Esophagus muscularis mucosa (tissue), 4 donors: ENCODE measurements at regions not wholly inside any gene's neighbourhood (a gene's known extent, or its start where the extent isn't known, plus 50 kb on each side); places are given as distances from the start of the nearest gene placed in this dataset.

Experiments
- DNase-seq: peaks from one replicate; pipeline ENCODE4 v3.0.0-alpha.2; 2017; ENCODE audit errors: extremely low spot score
- H3K27ac ChIP-seq, 4 donors: fragments of 200-600 bp; sonication (generic); replicated peaks in 1 of 4; 1 replicate in 3 of 4; 2 replicates in 1 of 4; pipeline ENCODE4 v1.5.1; 2016 to 2019; ENCODE audit warnings: mild to moderate bottlenecking in 1 of 4
- H3K27me3 ChIP-seq, 4 donors: fragments of 200-600 bp; sonication (generic); one replicate each; pipeline versions ENCODE4 v1.5.1 to v1.6.0; 2016 to 2019
- H3K36me3 ChIP-seq, 4 donors: fragments of 200-600 bp; sonication (generic); one replicate each; pipeline ENCODE4 v1.5.1; 2016 to 2019
- H3K4me1 ChIP-seq, 4 donors: fragments of 200-600 bp; sonication (generic); one replicate each; pipeline ENCODE4 v1.5.1; 2016 to 2019
- H3K4me3 ChIP-seq, 4 donors: fragments of 200-600 bp; sonication (generic); 1 replicate in 2 of 4; 2 replicates in 2 of 4; pipeline ENCODE4 v1.5.1; 2016 to 2019; ENCODE audit warnings: mild to moderate bottlenecking in 4 of 4, moderate library complexity in 1 of 4
- H3K9me3 ChIP-seq, 4 donors: fragments of 200-600 bp; sonication (generic); 1 replicate in 3 of 4; 2 replicates in 1 of 4; pipeline ENCODE4 v1.5.1; 2016 to 2019
- CTCF ChIP-seq, 3 experiments: fragments of 200-600 bp in 2 of 3; fragments of 450-650 bp in 1 of 3; sonication (generic) in 2 of 3; IDR thresholded peaks; one replicate each; pipeline ENCODE4 v1.5.1; 2017 to 2019; ENCODE audit warnings: antibody characterized with exemption in 3 of 3, mild to moderate bottlenecking in 2 of 3, moderate library complexity in 1 of 3
- EP300 ChIP-seq: sonication (generic); formaldehyde crosslinking; IDR thresholded peaks from one replicate; pipeline ENCODE4 v1.6.1; 2017; ENCODE audit warnings: antibody characterized with exemption
- POLR2A ChIP-seq: fragments of 450-650 bp; IDR thresholded peaks from one replicate; pipeline ENCODE4 v1.6.1; 2017; ENCODE audit warnings: antibody characterized with exemption, moderate library complexity, mild to moderate bottlenecking, low read depth
- POLR2AphosphoS5 ChIP-seq, 2 donors: sonication (generic); formaldehyde crosslinking; IDR thresholded peaks; one replicate each; pipeline ENCODE4 v1.6.1; 2017; ENCODE audit warnings: antibody characterized with exemption in 2 of 2
- WGBS: methylation state at CpG from one replicate; pipeline ENCODE4 v1.1.5; 2018; 5-methylcytosine and 5-hydroxymethylcytosine counted together
- intact Hi-C: fragments of 100-400 bp; cut with DNase I; formaldehyde crosslinking; loops from one replicate; pipeline ENCODE4 v1.15.1; 2023

GRCh38 chr3:111368056-111368455 lies 173.9 kb upstream of the CD96 start:
- TF ChIP-seq POLR2A, result no peak
- TF ChIP-seq CTCF (IDR thresholded peaks at IDR 0.05), result no peak
- no peak for TF ChIP-seq POLR2AphosphoS5 (IDR thresholded peaks at IDR 0.05)
- TF ChIP-seq EP300, result no peak

GRCh38 chr3:111369958-111370357 lies 172.0 kb upstream of the CD96 start:
- TF ChIP-seq POLR2AphosphoS5 (IDR thresholded peaks at IDR 0.05), result no peak
- TF ChIP-seq EP300, result no peak
- TF ChIP-seq CTCF (IDR thresholded peaks at IDR 0.05), result no peak
- no peak for TF ChIP-seq POLR2A
- H3K4me1 ChIP-seq, result no peaks in the 10 kb centered on the region
- H3K4me3 ChIP-seq, result no peak overlapping the region
- intact Hi-C loops, result no loop called here
- no peak for DNase-seq
- H3K27me3 ChIP-seq, result no peaks in the 10 kb centered on the region
- H3K9me3 ChIP-seq, result peaks cover 0 to 27% (median 14%) of the 10 kb centered on the region in 4 donors
- no peak overlapping the region for H3K27ac ChIP-seq
- no peaks in the 10 kb centered on the region for H3K36me3 ChIP-seq

More at GRCh38 chr3:111368056-111368455, 173.9 kb upstream of the CD96 start:
- no peak for DNase-seq
- no peaks in the 10 kb centered on the region for H3K27me3 ChIP-seq
- H3K36me3 ChIP-seq, result no peaks in the 10 kb centered on the region
- peaks cover 0 to 17% (median 11%) of the 10 kb centered on the region in 4 donors for H3K9me3 ChIP-seq
- WGBS, result 85% methylated on average over 1 of the region's 1 CpG
- H3K4me3 ChIP-seq, result no peak overlapping the region
- H3K4me1 ChIP-seq, result no peaks in the 10 kb centered on the region
- no peak overlapping the region for H3K27ac ChIP-seq
- intact Hi-C loops, result no loop called here

- TF ChIP-seq POLR2AphosphoS5 (IDR thresholded peaks at IDR 0.05) (no peak), POLR2A (no peak), EP300 (no peak), CTCF (IDR thresholded peaks at IDR 0.05) (no peak)
- WGBS, result 100% methylated on average over 1 of the region's 3 CpGs
- DNase-seq, result no peak
- Histone ChIP-seq H3K4me3 (no peak overlapping the region), H3K36me3 (no peaks in the 10 kb centered on the region), H3K9me3 (peaks cover 0 to 27% (median 15%) of the 10 kb centered on the region in 4 donors), H3K4me1 (no peaks in the 10 kb centered on the region), H3K27ac (no peak overlapping the region), H3K27me3 (no peaks in the 10 kb centered on the region)
- intact Hi-C loops, result no loop called here
Measured at GRCh38 chr3:111373239-111373638, 168.8 kb upstream of the CD96 start.

GRCh38 chr3:111373861-111374260 lies 168.1 kb upstream of the CD96 start:
- H3K27ac ChIP-seq, result no peak overlapping the region
- no peak for DNase-seq
- H3K36me3 ChIP-seq, result no peaks in the 10 kb centered on the region
- H3K4me1 ChIP-seq, result no peaks in the 10 kb centered on the region
- H3K4me3 ChIP-seq, result no peak overlapping the region
- intact Hi-C loops, result no loop called here
- H3K9me3 ChIP-seq, result peaks cover 0 to 27% (median 15%) of the 10 kb centered on the region in 4 donors
- no peak for TF ChIP-seq POLR2A
- no peaks in the 10 kb centered on the region for H3K27me3 ChIP-seq

GRCh38 chr3:111385971-111386495 lies 156.0 kb upstream of the CD96 start:
- H3K36me3 ChIP-seq, result no peaks in the 10 kb centered on the region
- no peaks in the 10 kb centered on the region for H3K4me1 ChIP-seq
- H3K27me3 ChIP-seq, result no peaks in the 10 kb centered on the region
- intact Hi-C loops, result no loop called here
- 84% methylated on average over 4 of the region's 4 CpGs for WGBS
- TF ChIP-seq CTCF (IDR thresholded peaks at IDR 0.05) (no peak), POLR2AphosphoS5 (IDR thresholded peaks at IDR 0.05) (no peak), EP300 (no peak), POLR2A (no peak)
- DNase-seq, result no peak
- no peak overlapping the region for H3K27ac ChIP-seq
- H3K4me3 ChIP-seq, result no peak overlapping the region
- H3K9me3 ChIP-seq, result peaks cover 0 to 6% (median 0%) of the 10 kb centered on the region in 4 donors
